Immature natural killer cell (primary cell): ENCODE measurements at regions not wholly inside any gene's neighbourhood (a gene's known extent, or its start where the extent isn't known, plus 50 kb on each side); places are given as distances from the start of the nearest gene placed in this dataset.

Experiments used
- DNase-seq, 3 donors: peaks; one replicate each; pipeline ENCODE4 v3.0.0; 2022; ENCODE audit warnings: mixed read lengths in 1 of 3
- H3K27ac Mint-ChIP-seq, 6 donors: one replicate each; pipeline ENCODE4 v1.8.0; 2020; ENCODE audit warnings: mixed read lengths in 6 of 6, mild to moderate bottlenecking in 5 of 6, inconsistent platforms in 4 of 6, moderate library complexity in 3 of 6
- H3K27me3 Mint-ChIP-seq, 3 donors: one replicate each; pipeline ENCODE4 v1.8.0; 2020 to 2021; ENCODE audit warnings: low read depth in 3 of 3, mild to moderate bottlenecking in 3 of 3, mixed read lengths in 3 of 3, moderate library complexity in 3 of 3, inconsistent platforms in 1 of 3
- H3K36me3 Mint-ChIP-seq, 3 donors: one replicate each; pipeline ENCODE4 v1.8.0; 2020; ENCODE audit warnings: mixed read lengths in 3 of 3, inconsistent platforms in 2 of 3, mild to moderate bottlenecking in 2 of 3
- H3K4me1 Mint-ChIP-seq, 2 donors: one replicate each; pipeline ENCODE4 v1.8.0; 2020; ENCODE audit warnings: inconsistent platforms in 2 of 2, mild to moderate bottlenecking in 2 of 2, mixed read lengths in 2 of 2, moderate library complexity in 1 of 2
- H3K4me3 Mint-ChIP-seq, 5 donors: one replicate each; pipeline ENCODE4 v1.8.0; 2020; ENCODE audit warnings: mild to moderate bottlenecking in 5 of 5, mixed read lengths in 5 of 5, inconsistent platforms in 3 of 5, moderate library complexity in 3 of 5
- H3K9me3 Mint-ChIP-seq, 6 donors: one replicate each; pipeline ENCODE4 v1.8.0; 2020; ENCODE audit warnings: mild to moderate bottlenecking in 6 of 6, mixed read lengths in 6 of 6, inconsistent platforms in 4 of 6, moderate library complexity in 3 of 6

DNA sequence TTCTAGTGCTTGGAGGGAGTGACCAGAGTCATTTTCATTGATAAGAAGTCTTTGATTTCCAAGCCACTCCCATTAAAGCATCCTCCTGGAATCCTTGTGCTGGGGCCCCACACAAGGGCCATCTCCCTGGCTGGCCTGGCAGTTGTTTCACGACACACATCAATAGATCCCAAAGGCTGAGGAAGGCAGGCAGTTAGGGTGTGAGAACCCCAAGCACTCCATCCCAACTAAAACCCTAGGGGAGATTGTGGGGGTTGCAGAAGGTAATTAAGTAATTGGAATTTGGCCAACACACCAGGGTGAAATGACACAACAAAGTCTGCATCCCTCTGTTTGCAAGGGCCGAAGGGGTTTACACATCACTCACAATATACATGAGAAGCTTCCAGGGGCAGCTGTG lies 578.1 kb upstream of the SYT4 start:
- no peak overlapping the region for H3K27ac Mint-ChIP-seq
- no peak overlapping the region for H3K4me3 Mint-ChIP-seq
- no peaks in the 10 kb centered on the region for H3K36me3 Mint-ChIP-seq
- no peaks in the 10 kb centered on the region for H3K4me1 Mint-ChIP-seq
- peaks cover 0 to 4% (median 2%) of the 10 kb centered on the region in 3 donors for H3K27me3 Mint-ChIP-seq
- peaks cover 0 to 9% (median under 1%) of the 10 kb centered on the region in 6 donors for H3K9me3 Mint-ChIP-seq
- DNase-seq: no peak

DNA sequence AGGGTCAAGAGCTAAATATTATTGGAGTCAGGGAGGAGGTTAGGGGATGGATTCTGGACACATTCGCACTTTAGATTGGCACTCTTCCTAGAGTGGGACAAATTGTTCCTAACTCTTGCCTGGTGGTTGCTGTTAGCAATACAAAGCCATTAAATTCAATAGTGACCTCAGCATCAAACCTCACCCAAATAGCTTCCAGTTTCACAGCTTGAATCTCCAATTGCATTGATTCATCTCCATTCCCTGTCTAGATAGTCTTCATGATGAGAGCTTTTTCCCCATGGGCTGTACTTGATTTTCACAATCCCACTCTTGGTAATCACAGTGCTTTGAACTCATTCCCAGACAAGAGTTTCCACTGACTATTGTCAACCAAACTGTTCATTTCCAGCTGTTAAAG lies 585.9 kb upstream of the SYT4 start:
- peaks cover 2 to 6% (median 3%) of the 10 kb centered on the region in 3 donors for H3K27me3 Mint-ChIP-seq
- no peaks in the 10 kb centered on the region for H3K4me1 Mint-ChIP-seq

DNA sequence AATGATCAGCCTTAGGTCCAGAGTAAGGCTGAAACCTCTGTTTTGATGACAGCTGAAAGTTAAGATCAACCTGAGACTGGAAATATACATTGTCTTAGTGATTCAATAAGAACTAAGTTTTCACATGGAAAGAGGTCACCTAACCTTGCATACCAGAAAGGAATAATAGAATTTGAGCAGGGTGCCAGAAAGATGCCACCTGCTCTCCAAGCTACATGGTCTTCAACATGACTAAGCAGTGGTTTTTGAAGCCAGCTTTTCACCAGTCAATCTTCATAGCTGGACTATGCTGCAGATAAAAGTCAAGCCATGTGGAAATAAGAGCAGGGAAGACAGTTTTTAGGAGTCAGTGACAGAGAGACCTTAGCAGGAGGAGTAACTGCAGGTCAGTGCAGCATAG lies 589.4 kb upstream of the SYT4 start:
- peaks cover 0 to 5% (median 4%) of the 10 kb centered on the region in 6 donors for H3K9me3 Mint-ChIP-seq
- H3K4me1 Mint-ChIP-seq: no peaks in the 10 kb centered on the region
- no peak overlapping the region for H3K27ac Mint-ChIP-seq

More for the DNA sequence above, 585.9 kb upstream of the SYT4 start:
- peaks cover 0 to 6% (median 2%) of the 10 kb centered on the region in 6 donors for H3K9me3 Mint-ChIP-seq
- H3K27ac Mint-ChIP-seq: no peak overlapping the region
- DNase-seq: no peak
- H3K36me3 Mint-ChIP-seq: no peaks in the 10 kb centered on the region
- H3K4me3 Mint-ChIP-seq: no peak overlapping the region

DNA sequence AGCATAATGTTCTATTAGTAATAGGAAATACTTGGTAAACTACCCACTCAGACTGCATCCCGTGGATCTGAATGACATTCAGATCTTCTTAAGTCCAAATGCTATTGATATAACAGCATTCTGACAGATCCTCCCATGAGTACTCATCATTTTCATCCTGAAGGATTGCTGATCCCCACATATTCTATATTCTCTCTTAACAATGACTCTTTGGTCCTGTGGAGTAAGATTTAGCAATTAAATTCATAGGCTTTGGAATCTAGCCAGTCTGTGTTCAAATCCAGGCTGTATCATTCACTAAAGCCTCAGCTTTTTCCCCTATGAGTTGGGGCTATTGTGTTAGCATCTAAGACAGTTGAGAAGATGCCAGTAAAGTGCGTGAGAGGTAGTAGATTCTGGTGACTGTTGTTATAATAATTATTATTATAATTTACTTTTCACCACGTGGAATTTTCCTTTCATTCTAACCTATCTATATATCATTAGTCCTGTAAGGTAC lies 591.3 kb upstream of the SYT4 start:
- no peak for DNase-seq
- H3K27me3 Mint-ChIP-seq: peaks cover 0 to 3% (median 2%) of the 10 kb centered on the region in 3 donors
- no peaks in the 10 kb centered on the region for H3K36me3 Mint-ChIP-seq
- no peak overlapping the region for H3K4me3 Mint-ChIP-seq
- H3K4me1 Mint-ChIP-seq: no peaks in the 10 kb centered on the region
- H3K27ac Mint-ChIP-seq: no peak overlapping the region
- peaks cover 0 to 5% (median under 1%) of the 10 kb centered on the region in 6 donors for H3K9me3 Mint-ChIP-seq

More for the DNA sequence above, 589.4 kb upstream of the SYT4 start:
- Mint-ChIP-seq H3K4me3 (no peak overlapping the region), H3K27me3 (peaks cover 0 to 2% (median 2%) of the 10 kb centered on the region in 3 donors), H3K36me3 (no peaks in the 10 kb centered on the region)
- DNase-seq: no peak

DNA sequence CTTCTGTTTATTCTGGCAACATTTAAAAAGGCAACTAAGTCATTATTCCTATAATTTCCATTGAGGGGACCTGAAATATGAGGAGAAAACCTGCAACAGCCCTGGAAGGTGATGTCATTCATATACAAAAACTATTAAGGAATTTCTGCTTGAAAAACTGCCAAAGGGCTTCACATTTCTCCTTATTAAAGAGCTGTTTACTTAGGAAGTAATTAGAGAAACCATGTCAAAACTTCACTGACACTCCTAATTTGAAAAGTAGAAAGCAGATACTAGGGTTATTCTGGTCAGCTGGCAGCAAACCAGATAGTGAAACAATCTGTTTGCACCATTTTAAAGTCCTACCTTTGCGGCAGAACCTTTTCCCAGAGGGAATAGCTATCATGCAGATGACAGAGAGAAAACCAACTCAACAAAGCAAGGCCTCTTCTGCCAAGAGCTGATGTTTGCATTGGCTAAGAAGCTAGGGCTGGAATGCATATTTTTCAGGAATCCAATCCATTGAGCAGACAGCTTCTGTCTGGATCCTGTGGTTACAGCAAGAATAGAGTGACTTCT lies 592.2 kb upstream of the SYT4 start:
- H3K27me3 Mint-ChIP-seq: peaks cover 0 to 3% (median 1%) of the 10 kb centered on the region in 3 donors

DNA sequence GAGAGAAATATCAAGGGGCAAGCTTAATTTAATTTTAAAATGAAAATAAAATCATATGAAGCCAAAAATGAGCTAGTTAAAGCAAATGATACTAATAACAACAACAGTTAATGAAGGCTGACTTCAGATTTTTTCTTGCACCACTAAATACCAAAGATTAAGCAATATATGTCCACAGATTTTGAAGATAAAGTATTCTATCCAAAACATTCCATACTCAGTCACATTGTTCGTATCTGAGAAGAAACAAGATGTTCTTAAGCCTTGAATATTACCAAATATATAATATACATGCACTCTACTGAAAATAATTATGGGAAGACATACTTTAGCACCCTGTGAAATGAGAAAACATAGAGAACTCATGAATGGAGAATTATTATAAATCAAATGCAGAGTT lies 593.3 kb upstream of the SYT4 start:
- H3K36me3 Mint-ChIP-seq: no peaks in the 10 kb centered on the region

More for the DNA sequence above, 592.2 kb upstream of the SYT4 start:
- DNase-seq: no peak
- Mint-ChIP-seq H3K4me1 (no peaks in the 10 kb centered on the region), H3K27ac (no peak overlapping the region), H3K9me3 (peaks cover 0 to 5% (median under 1%) of the 10 kb centered on the region in 6 donors), H3K4me3 (no peak overlapping the region), H3K36me3 (no peaks in the 10 kb centered on the region)

DNA sequence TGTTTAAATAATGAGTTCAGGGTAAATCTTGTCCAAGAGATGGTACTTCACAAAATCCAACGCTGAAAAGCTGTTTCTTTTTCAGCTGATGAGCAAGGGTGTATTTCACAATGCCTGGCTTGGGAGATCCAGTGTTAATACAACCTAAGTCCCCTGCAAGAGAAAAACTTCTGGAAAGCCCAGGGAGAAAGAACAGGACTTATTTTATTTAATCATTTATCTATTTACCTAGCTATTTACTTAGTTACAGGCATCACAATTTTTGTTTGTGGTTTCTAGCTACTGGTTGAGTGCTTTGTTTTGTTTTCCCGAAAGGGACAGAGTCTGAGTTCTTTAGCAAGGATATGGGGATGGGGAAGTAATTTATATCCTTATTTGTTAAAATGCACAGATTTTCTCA lies 598.2 kb upstream of the SYT4 start:
- Mint-ChIP-seq H3K4me1 (no peaks in the 10 kb centered on the region), H3K36me3 (no peaks in the 10 kb centered on the region), H3K27me3 (peaks cover 0 to 2% (median 0%) of the 10 kb centered on the region in 3 donors), H3K4me3 (no peak overlapping the region), H3K27ac (no peak overlapping the region), H3K9me3 (peaks cover 0 to 14% (median 5%) of the 10 kb centered on the region in 6 donors)
- DNase-seq: no peak

More for the DNA sequence above, 593.3 kb upstream of the SYT4 start:
- Mint-ChIP-seq H3K27me3 (peaks cover 0 to 3% (median 1%) of the 10 kb centered on the region in 3 donors), H3K9me3 (peaks cover 0 to 5% (median under 1%) of the 10 kb centered on the region in 6 donors), H3K4me3 (no peak overlapping the region), H3K27ac (no peak overlapping the region), H3K4me1 (no peaks in the 10 kb centered on the region)
- DNase-seq: no peak

DNA sequence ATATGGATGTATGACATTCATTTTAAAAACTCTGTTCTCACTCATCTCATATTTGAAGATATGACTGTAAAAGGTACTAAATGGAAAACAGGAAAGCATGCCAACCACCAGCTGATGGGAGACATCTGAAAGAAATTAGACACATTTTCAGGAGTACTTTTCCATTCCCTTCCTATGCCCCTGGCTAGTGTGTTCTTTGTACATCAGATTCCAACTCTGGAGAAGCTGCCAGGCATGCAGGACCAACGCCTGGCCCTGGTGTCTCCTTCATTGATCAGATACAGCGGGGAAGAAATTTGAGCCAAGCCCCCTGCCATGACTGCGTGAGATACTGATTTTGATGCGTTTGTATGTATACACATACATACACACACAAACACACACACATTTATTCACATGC lies 599.0 kb upstream of the SYT4 start:
- H3K27ac Mint-ChIP-seq: no peak overlapping the region
- no peak overlapping the region for H3K4me3 Mint-ChIP-seq
- H3K27me3 Mint-ChIP-seq: peaks cover 0 to 2% (median 0%) of the 10 kb centered on the region in 3 donors
- no peaks in the 10 kb centered on the region for H3K36me3 Mint-ChIP-seq
- no peaks in the 10 kb centered on the region for H3K4me1 Mint-ChIP-seq
- DNase-seq: no peak
- peaks cover 0 to 14% (median 5%) of the 10 kb centered on the region in 6 donors for H3K9me3 Mint-ChIP-seq

DNA sequence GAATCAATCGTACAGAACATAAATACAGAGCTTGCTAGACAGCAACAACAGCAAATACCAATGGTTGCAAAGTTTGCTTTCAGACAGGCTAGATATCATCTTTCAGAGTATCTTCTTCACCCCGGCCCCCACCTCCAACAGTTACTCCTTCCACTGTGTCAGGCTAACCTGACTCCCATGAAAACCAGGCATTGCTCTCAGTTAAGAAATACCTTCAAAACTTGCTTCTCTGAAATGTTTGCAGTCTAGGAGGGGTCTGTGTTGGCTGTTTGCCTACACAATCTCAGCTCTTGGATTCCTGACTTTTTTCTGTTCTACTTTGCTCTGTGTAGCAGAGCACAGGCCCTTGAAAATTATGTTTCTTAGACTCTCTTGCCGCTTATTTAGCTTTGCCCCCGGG lies 599.5 kb upstream of the SYT4 start:
- DNase-seq: no peak
- no peak overlapping the region for H3K4me3 Mint-ChIP-seq
- H3K36me3 Mint-ChIP-seq: no peaks in the 10 kb centered on the region
- H3K27ac Mint-ChIP-seq: no peak overlapping the region
- H3K4me1 Mint-ChIP-seq: no peaks in the 10 kb centered on the region
- peaks cover 0 to 14% (median 2%) of the 10 kb centered on the region in 6 donors for H3K9me3 Mint-ChIP-seq
- peaks cover 0 to 2% (median 0%) of the 10 kb centered on the region in 3 donors for H3K27me3 Mint-ChIP-seq

DNA sequence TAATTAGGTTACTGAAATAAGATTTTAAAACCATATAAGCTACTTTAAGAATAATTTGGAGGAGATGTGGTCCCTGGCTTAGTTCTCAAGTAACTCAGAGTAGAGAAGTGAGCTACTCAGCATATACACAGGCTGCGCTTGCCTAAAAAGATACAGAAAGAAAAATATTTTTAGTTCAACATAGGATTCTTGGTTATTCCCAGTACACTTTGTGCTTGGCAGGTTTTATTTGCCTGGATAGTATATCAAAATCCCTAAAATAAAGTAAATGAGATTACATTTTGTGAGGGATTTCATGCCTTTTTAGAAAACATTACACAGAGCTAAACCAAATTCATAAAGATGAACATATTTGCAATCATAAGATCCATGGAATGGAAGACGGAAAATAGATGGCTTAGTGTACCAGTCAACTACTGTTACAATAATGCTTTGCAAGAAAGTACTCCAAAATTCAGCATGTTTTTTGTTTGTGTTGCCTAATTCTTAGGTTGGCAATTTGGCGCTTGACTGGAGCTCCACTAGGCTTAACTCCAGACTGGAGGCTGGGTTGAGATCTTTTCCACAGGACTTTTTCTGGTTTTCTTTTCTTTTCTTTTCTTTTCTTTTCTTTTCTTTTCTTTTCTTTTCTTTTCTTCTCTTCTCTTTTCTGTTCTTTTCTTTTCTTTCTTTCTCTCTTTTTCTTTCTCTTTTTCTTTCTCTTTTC lies 600.5 kb upstream of the SYT4 start:
- H3K4me3 Mint-ChIP-seq: no peak overlapping the region
- no peaks in the 10 kb centered on the region for H3K36me3 Mint-ChIP-seq
- H3K9me3 Mint-ChIP-seq: peaks cover 0 to 14% (median 2%) of the 10 kb centered on the region in 6 donors
- H3K27ac Mint-ChIP-seq: no peak overlapping the region
- no peaks in the 10 kb centered on the region for H3K4me1 Mint-ChIP-seq
- no peak for DNase-seq
- H3K27me3 Mint-ChIP-seq: peaks cover 0 to under 1% (median 0%) of the 10 kb centered on the region in 3 donors

DNA sequence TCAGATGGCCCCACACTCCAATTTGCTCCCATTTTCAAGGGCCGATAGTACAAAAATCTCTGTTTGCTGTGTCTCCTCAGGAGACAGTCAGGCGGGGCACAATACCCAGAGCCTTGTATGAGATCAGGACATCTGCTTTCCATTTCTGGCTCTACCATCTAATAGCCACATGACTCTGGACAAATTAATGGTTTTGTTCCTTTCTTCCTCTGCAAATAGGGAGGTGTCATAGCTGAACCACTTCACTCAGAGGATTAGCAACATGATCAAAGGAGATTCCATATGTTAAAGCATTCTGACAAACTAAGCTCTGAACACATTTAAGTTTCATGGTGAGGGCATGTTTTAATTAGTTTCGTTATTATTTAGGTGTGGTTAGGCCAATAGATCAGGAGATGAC lies 602.1 kb upstream of the SYT4 start:
- no peak overlapping the region for H3K4me3 Mint-ChIP-seq
- H3K27ac Mint-ChIP-seq: no peak overlapping the region
- H3K27me3 Mint-ChIP-seq: no peaks in the 10 kb centered on the region
- no peaks in the 10 kb centered on the region for H3K4me1 Mint-ChIP-seq
- H3K36me3 Mint-ChIP-seq: no peaks in the 10 kb centered on the region
- peaks cover 0 to 14% (median 2%) of the 10 kb centered on the region in 6 donors for H3K9me3 Mint-ChIP-seq
- DNase-seq: no peak

DNA sequence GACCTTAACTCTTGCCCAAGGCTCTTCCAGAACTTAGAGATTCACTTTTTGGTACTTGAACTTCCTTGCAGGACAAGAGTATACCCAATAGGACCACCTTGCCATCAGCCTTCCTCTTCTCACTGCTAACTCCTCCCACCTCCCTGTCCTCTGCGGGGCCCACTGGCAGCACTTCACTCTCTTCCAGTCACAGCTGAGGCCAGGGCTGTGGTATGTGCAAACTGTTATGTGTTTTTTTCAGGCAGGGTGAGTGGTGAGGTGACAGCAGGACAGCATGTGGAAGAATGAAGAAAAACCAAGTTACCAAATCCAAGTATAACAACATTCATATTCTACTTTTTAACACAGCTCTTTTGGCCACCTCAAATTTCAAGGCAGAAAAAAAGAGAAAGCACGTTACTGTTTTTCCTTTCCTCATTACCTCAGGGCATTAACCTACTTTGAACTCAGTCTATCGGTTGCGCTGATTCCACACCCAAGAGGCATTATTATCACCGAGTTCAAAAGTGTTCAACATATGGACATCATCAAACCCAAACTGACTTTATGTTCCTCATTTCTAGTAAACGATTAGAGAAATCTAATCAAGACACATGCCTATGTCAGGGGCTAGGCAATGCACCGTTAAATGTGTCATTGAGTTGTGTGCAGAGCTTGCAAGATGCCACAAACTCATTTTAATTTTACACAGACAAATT lies 605.2 kb upstream of the SYT4 start:
- Mint-ChIP-seq H3K36me3 (no peaks in the 10 kb centered on the region), H3K4me3 (no peak overlapping the region), H3K27ac (no peak overlapping the region), H3K4me1 (no peaks in the 10 kb centered on the region), H3K27me3 (no peaks in the 10 kb centered on the region), H3K9me3 (peaks cover 0 to 13% (median 4%) of the 10 kb centered on the region in 6 donors)
- no peak for DNase-seq

DNA sequence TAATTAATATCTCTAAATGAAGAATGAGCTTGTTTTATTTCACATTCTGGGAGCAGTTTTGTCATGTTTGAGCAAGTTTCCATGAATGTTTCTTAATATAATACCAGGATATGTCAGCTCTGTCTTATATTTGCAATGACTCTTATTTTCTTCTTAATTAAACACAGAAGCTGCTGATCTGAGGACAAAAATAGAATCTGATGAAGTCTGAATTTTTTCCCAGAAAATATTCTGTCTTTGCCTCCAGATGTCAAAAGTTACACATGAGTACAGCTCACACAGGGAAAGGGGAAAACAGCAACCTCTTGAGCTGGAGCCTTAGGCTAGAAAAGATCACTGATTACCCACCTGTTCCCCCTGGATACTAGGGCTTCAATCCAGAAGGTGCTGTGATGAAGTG lies 606.6 kb upstream of the SYT4 start:
- Mint-ChIP-seq H3K36me3 (no peaks in the 10 kb centered on the region), H3K27ac (no peak overlapping the region), H3K4me3 (no peak overlapping the region), H3K27me3 (no peaks in the 10 kb centered on the region), H3K4me1 (no peaks in the 10 kb centered on the region), H3K9me3 (peaks cover 0 to 18% (median 2%) of the 10 kb centered on the region in 6 donors)
- DNase-seq: no peak

DNA sequence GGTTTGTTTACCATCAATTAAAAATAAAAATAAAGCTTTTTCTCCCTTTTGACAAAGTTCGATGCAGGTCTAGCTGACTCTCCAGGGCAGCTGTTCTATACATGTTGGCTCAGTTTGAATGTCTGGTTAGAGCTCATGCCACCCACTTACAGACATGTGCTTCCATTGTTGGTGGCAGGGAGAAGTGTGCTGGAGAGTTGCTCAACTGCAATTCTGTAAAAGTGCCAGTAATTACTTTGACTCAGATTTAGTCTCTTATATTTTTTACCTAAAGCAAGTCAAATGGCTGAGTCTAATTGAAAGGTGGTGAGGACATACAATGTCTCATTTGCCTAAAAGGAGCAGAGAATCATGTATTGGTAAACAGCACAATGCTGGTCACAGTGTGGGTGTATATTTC lies 609.1 kb upstream of the SYT4 start:
- no peak overlapping the region for H3K4me3 Mint-ChIP-seq
- H3K27ac Mint-ChIP-seq: no peak overlapping the region
- DNase-seq: no peak
- no peaks in the 10 kb centered on the region for H3K27me3 Mint-ChIP-seq
- H3K4me1 Mint-ChIP-seq: no peaks in the 10 kb centered on the region
- peaks cover 0 to 17% (median 3%) of the 10 kb centered on the region in 6 donors for H3K9me3 Mint-ChIP-seq
- no peaks in the 10 kb centered on the region for H3K36me3 Mint-ChIP-seq
